ENCODE measurements at regions not wholly inside any gene's neighbourhood (a gene's known extent, or its start where the extent isn't known, plus 50 kb on each side); places are given as distances from the start of the nearest gene placed in this dataset.

GRCh38 chr1:80402625-80403024 lies 1396.1 kb upstream of the ADGRL4 start (continued):
- TF ChIP-seq LRRFIP1 (CRISPR knock-in tag; conservative IDR thresholded peaks at IDR 0.05) (no peak), ZBTB21 (CRISPR knock-in tag; IDR thresholded peaks at IDR 0.05) (no peak), ARNT (IDR thresholded peaks at IDR 0.05) (no peak), CAMTA2 (CRISPR knock-in tag; IDR thresholded peaks at IDR 0.05; ENCODE audit: borderline replicate concordance) (no peak), NFKBIZ (CRISPR knock-in tag; IDR thresholded peaks at IDR 0.05) (no peak)

- H3K27me3 ChIP-seq (ENCODE audit: control insufficient read depth in 1 of 2, insufficient read depth in 2 of 2, low read length in 2 of 2), result no peaks in the 10 kb centered on the region
- H2AFZ ChIP-seq (ENCODE audit: low read length), result no peak overlapping the region
- no peaks in the 10 kb centered on the region for H3K4me1 ChIP-seq (ENCODE audit: insufficient read depth, low read length)
- no peak overlapping the region for H3K9ac ChIP-seq (ENCODE audit: insufficient read depth, low read depth, low read length)
- CTCF ChIA-PET (ENCODE audit: low intra/inter-chr PET ratio, low total read pairs), result no interaction called here
- DNase-seq (ENCODE audit: low spot score) (no peak), FAIRE-seq (no peak), ATAC-seq (no peak)
- no peak overlapping the region for H3K4me3 ChIP-seq (replicated peaks in 1 of 3; ENCODE audit: insufficient read depth in 1 of 3, low read depth in 2 of 3, low read length in 3 of 3)
- WGBS (ENCODE audit: low lambda C conversion rate), result 0% methylated on average over 1 of the region's 1 CpG
- H3K9me3 ChIP-seq (ENCODE audit: low read length), result peaks cover 46% of the 10 kb centered on the region
- no peaks in the 10 kb centered on the region for H4K20me1 ChIP-seq (ENCODE audit: insufficient read depth, low read length)
- in situ Hi-C loops (cut with HindIII; ENCODE audit: extremely low pct_ligation_motif_present, low pct_unique_long_range_greater_than_20kb) (no loop called here), intact Hi-C loops (cut with micrococcal nuclease; ENCODE audit: unreplicated experiment) (no loop called here)
- no peaks in the 10 kb centered on the region for H3K36me3 ChIP-seq (replicated peaks in 1 of 2; ENCODE audit: control insufficient read depth in 1 of 2, insufficient read depth in 2 of 2, low read length in 2 of 2)
- H3K27ac ChIP-seq (ENCODE audit: extremely low read length, insufficient read depth, low read length), result no peak overlapping the region
- no peak overlapping the region for H3K4me2 ChIP-seq (ENCODE audit: low read depth, low read length)
- H3K79me2 ChIP-seq (ENCODE audit: insufficient read depth, low read length), result no peaks in the 10 kb centered on the region
- POLR2A ChIA-PET, result no interaction called here
- TF ChIP-seq IKZF4 (CRISPR knock-in tag; IDR thresholded peaks at IDR 0.05; ENCODE audit: borderline replicate concordance, low read depth, not compliant biosample characterization), result no peak
- no peak for TF ChIP-seq STAT5B (CRISPR knock-in tag; IDR thresholded peaks at IDR 0.05)
- no peak for TF ChIP-seq ZFP41 (CRISPR knock-in tag; IDR thresholded peaks at IDR 0.05; ENCODE audit: borderline replicate concordance)
- no peak for TF ChIP-seq ZNF569 (CRISPR knock-in tag; IDR thresholded peaks at IDR 0.05; ENCODE audit: borderline replicate concordance)
- no peak for TF ChIP-seq HNF1B (CRISPR knock-in tag; IDR thresholded peaks at IDR 0.05)
- no TSS peak for BruUV-seq (replicated peaks)
Observed at GRCh38 chr1:80401757-80402156, 1395.2 kb upstream of the ADGRL4 start.

Data from HepG2 (cell line).